ENCODE measurements at regions not wholly inside any gene's neighbourhood (a gene's known extent, or its start where the extent isn't known, plus 50 kb on each side); places are given as distances from the start of the nearest gene placed in this dataset.

DNA sequence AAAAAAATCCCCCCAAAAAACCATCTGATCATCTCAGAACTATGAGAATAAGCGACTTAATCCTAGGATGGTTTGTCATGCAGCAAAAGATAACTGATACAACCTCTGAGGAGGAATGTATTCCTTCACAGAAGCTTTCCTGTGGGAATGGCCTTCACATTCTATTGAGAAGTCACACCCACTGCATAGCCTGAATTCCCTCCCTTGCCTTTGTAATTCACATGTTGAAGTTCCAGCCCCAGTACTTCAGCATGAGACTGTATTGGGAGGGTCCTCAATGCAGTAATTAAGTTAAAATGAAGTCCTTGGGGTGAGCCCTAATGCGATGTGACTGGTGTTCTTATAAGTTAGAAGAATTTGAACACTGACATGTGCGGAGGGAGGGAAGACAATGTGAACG, 395.2 kb downstream of the TUSC7 start:
- TF ChIP-seq ZFP30 (CRISPR knock-in tag; IDR thresholded peaks at IDR 0.05) (no peak), PPARA (CRISPR knock-in tag; IDR thresholded peaks at IDR 0.05; ENCODE audit: borderline replicate concordance) (no peak), CSDC2 (CRISPR knock-in tag; IDR thresholded peaks at IDR 0.05) (no peak), ZNF8 (CRISPR knock-in tag; IDR thresholded peaks at IDR 0.05) (no peak), RARB (CRISPR knock-in tag; IDR thresholded peaks at IDR 0.05) (no peak), ARNTL (CRISPR knock-in tag; IDR thresholded peaks at IDR 0.05; ENCODE audit: borderline replicate concordance, low read depth) (no peak), SNAI2 (CRISPR knock-in tag; IDR thresholded peaks at IDR 0.05) (no peak), ZFP3 (CRISPR knock-in tag; IDR thresholded peaks at IDR 0.05) (no peak), OSR1 (CRISPR knock-in tag; IDR thresholded peaks at IDR 0.05) (no peak), GLIS3 (CRISPR knock-in tag; IDR thresholded peaks at IDR 0.05) (no peak), ISL1 (CRISPR knock-in tag; IDR thresholded peaks at IDR 0.05) (no peak), ZC3H10 (CRISPR knock-in tag; IDR thresholded peaks at IDR 0.05) (no peak), ESRRG (CRISPR knock-in tag; IDR thresholded peaks at IDR 0.05) (no peak), TOX (CRISPR knock-in tag; IDR thresholded peaks at IDR 0.05; ENCODE audit: borderline replicate concordance) (no peak)
- TF ChIP-seq, protein P1, sequence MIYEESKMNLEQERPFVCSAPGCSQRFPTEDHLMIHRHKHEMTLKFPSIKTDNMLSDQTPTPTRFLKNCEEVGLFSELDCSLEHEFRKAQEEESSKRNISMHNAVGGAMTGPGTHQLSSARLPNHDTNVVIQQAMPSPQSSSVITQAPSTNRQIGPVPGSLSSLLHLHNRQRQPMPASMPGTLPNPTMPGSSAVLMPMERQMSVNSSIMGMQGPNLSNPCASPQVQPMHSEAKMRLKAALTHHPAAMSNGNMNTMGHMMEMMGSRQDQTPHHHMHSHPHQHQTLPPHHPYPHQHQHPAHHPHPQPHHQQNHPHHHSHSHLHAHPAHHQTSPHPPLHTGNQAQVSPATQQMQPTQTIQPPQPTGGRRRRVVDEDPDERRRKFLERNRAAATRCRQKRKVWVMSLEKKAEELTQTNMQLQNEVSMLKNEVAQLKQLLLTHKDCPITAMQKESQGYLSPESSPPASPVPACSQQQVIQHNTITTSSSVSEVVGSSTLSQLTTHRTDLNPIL (CRISPR knock-in tag; IDR thresholded peaks at IDR 0.05; ENCODE audit: low read depth): no peak
- TF ChIP-seq, protein P2, sequence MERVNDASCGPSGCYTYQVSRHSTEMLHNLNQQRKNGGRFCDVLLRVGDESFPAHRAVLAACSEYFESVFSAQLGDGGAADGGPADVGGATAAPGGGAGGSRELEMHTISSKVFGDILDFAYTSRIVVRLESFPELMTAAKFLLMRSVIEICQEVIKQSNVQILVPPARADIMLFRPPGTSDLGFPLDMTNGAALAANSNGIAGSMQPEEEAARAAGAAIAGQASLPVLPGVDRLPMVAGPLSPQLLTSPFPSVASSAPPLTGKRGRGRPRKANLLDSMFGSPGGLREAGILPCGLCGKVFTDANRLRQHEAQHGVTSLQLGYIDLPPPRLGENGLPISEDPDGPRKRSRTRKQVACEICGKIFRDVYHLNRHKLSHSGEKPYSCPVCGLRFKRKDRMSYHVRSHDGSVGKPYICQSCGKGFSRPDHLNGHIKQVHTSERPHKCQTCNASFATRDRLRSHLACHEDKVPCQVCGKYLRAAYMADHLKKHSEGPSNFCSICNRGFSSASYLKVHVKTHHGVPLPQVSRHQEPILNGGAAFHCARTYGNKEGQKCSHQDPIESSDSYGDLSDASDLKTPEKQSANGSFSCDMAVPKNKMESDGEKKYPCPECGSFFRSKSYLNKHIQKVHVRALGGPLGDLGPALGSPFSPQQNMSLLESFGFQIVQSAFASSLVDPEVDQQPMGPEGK (CRISPR knock-in tag; IDR thresholded peaks at IDR 0.05; ENCODE audit: borderline replicate concordance): no peak
- TF ChIP-seq, protein P3, sequence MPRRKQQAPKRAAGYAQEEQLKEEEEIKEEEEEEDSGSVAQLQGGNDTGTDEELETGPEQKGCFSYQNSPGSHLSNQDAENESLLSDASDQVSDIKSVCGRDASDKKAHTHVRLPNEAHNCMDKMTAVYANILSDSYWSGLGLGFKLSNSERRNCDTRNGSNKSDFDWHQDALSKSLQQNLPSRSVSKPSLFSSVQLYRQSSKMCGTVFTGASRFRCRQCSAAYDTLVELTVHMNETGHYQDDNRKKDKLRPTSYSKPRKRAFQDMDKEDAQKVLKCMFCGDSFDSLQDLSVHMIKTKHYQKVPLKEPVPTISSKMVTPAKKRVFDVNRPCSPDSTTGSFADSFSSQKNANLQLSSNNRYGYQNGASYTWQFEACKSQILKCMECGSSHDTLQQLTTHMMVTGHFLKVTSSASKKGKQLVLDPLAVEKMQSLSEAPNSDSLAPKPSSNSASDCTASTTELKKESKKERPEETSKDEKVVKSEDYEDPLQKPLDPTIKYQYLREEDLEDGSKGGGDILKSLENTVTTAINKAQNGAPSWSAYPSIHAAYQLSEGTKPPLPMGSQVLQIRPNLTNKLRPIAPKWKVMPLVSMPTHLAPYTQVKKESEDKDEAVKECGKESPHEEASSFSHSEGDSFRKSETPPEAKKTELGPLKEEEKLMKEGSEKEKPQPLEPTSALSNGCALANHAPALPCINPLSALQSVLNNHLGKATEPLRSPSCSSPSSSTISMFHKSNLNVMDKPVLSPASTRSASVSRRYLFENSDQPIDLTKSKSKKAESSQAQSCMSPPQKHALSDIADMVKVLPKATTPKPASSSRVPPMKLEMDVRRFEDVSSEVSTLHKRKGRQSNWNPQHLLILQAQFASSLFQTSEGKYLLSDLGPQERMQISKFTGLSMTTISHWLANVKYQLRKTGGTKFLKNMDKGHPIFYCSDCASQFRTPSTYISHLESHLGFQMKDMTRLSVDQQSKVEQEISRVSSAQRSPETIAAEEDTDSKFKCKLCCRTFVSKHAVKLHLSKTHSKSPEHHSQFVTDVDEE (CRISPR knock-in tag; IDR thresholded peaks at IDR 0.05): no peak
- TF ChIP-seq, protein P4, sequence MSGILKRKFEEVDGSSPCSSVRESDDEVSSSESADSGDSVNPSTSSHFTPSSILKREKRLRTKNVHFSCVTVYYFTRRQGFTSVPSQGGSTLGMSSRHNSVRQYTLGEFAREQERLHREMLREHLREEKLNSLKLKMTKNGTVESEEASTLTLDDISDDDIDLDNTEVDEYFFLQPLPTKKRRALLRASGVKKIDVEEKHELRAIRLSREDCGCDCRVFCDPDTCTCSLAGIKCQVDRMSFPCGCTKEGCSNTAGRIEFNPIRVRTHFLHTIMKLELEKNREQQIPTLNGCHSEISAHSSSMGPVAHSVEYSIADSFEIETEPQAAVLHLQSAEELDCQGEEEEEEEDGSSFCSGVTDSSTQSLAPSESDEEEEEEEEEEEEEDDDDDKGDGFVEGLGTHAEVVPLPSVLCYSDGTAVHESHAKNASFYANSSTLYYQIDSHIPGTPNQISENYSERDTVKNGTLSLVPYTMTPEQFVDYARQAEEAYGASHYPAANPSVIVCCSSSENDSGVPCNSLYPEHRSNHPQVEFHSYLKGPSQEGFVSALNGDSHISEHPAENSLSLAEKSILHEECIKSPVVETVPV (CRISPR knock-in tag; IDR thresholded peaks at IDR 0.05): no peak
- TF ChIP-seq, protein P5, sequence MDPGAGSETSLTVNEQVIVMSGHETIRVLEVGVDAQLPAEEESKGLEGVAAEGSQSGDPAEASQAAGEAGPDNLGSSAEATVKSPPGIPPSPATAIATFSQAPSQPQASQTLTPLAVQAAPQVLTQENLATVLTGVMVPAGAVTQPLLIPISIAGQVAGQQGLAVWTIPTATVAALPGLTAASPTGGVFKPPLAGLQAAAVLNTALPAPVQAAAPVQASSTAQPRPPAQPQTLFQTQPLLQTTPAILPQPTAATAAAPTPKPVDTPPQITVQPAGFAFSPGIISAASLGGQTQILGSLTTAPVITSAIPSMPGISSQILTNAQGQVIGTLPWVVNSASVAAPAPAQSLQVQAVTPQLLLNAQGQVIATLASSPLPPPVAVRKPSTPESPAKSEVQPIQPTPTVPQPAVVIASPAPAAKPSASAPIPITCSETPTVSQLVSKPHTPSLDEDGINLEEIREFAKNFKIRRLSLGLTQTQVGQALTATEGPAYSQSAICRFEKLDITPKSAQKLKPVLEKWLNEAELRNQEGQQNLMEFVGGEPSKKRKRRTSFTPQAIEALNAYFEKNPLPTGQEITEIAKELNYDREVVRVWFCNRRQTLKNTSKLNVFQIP (CRISPR knock-in tag; IDR thresholded peaks at IDR 0.05; ENCODE audit: borderline replicate concordance, low read depth): no peak
- ATAC-seq: peak; percentile 20

DNA sequence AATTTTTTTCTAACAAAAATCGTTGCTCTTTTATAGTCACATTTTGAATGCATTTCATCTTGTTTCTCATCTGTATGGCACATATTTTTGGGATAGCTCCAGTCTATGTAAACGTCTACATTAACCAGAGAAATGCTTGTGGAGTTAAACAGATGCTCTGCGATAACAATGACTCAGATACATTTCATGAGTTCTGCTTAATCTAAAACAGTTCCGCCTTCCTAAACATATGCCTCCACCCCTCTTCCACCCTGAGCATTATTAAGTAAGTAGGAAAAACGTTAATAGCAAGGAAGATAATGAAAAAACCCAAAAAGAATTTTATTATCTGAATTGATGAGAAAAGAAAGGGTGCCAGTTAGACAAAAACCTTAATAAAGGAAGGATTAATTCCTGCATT, 396.1 kb downstream of the TUSC7 start:
- ATAC-seq: peak; percentile 98
- no peak for TF ChIP-seq ZNF565 (CRISPR knock-in tag; conservative IDR thresholded peaks at IDR 0.05; ENCODE audit: low read depth)
- no peak for TF ChIP-seq CSDC2 (CRISPR knock-in tag; IDR thresholded peaks at IDR 0.05)
- no peak for TF ChIP-seq TOX (CRISPR knock-in tag; IDR thresholded peaks at IDR 0.05; ENCODE audit: borderline replicate concordance)
- peak; percentile 67 for TF ChIP-seq ISL1 (CRISPR knock-in tag; IDR thresholded peaks at IDR 0.05)
- TF ChIP-seq, protein P3 (CRISPR knock-in tag; IDR thresholded peaks at IDR 0.05): peak; percentile 25; the same call in 1 of the 2 replicates
- TF ChIP-seq, protein P5 (CRISPR knock-in tag; IDR thresholded peaks at IDR 0.05; ENCODE audit: borderline replicate concordance, low read depth): no peak
- peak; percentile 87 for TF ChIP-seq TCF4 (CRISPR knock-in tag; IDR thresholded peaks at IDR 0.05; ENCODE audit: borderline replicate concordance)

All from SK-N-SH treated with all-trans-retinoic acid at 6 μM for 48 hours (cell line).